Trophoblast cell (in vitro differentiated cells and primary cell): ENCODE measurements at regions not wholly inside any gene's neighbourhood (a gene's known extent, or its start where the extent isn't known, plus 50 kb on each side); places are given as distances from the start of the nearest gene placed in this dataset.

Experiments used
- DNase-seq, 2 donors: peaks; one replicate each; pipeline ENCODE4 v3.0.0-alpha.2; 2016
- H2AFZ ChIP-seq: 2 replicates; pipeline ENCODE4 v1.6.1; 2013; ENCODE audit warnings: low read length, moderate library complexity, mild to moderate bottlenecking; ENCODE audit not compliant: insufficient read depth, poor library complexity
- H2AK5ac ChIP-seq: 2 replicates; pipeline ENCODE4 v1.6.1; 2013; ENCODE audit warnings: mild to moderate bottlenecking, low read length
- H2BK120ac ChIP-seq: 2 replicates; pipeline ENCODE4 v1.6.1; 2013; ENCODE audit warnings: low read length, mild to moderate bottlenecking, moderate library complexity; ENCODE audit not compliant: insufficient read depth, poor library complexity
- H2BK12ac ChIP-seq: 2 replicates; pipeline ENCODE4 v1.6.1; 2013; ENCODE audit warnings: mild to moderate bottlenecking, low read length, moderate library complexity
- H2BK5ac ChIP-seq: 2 replicates; pipeline ENCODE4 v1.6.1; 2013; ENCODE audit warnings: low read length, low read depth, moderate library complexity, mild to moderate bottlenecking; ENCODE audit not compliant: poor library complexity
- H3K14ac ChIP-seq: 2 replicates; pipeline ENCODE4 v1.6.1; 2013; ENCODE audit warnings: mild to moderate bottlenecking, low read length
- H3K18ac ChIP-seq: 2 replicates; pipeline ENCODE4 v1.6.1; 2013; ENCODE audit warnings: mild to moderate bottlenecking, low read length
- H3K23ac ChIP-seq: 2 replicates; pipeline ENCODE4 v1.6.1; 2013; ENCODE audit warnings: low read length
- H3K27ac ChIP-seq: 2 replicates; pipeline ENCODE4 v1.5.1; 2013; ENCODE audit warnings: low read depth, mild to moderate bottlenecking, inconsistent platforms, low read length, moderate library complexity
- H3K27me3 ChIP-seq: 2 replicates; pipeline ENCODE4 v1.6.1; 2013; ENCODE audit warnings: inconsistent platforms, mild to moderate bottlenecking, low read length, moderate library complexity; ENCODE audit not compliant: insufficient read depth
- H3K36me3 ChIP-seq, 2 experiments: 1 replicate in 1 of 2; 2 replicates in 1 of 2; pipeline ENCODE4 v1.6.1; 2013; ENCODE audit warnings: low read length in 2 of 2, mild to moderate bottlenecking in 2 of 2, moderate library complexity in 1 of 2; ENCODE audit not compliant: insufficient read depth in 2 of 2, control insufficient read depth in 1 of 2
- H3K4ac ChIP-seq: 2 replicates; pipeline ENCODE4 v1.6.1; 2013; ENCODE audit warnings: low read depth, mild to moderate bottlenecking, low read length, moderate library complexity
- H3K4me1 ChIP-seq, 2 experiments: 1 replicate in 1 of 2; 2 replicates in 1 of 2; pipeline ENCODE4 v1.6.1; 2013; ENCODE audit warnings: low read length in 2 of 2, mild to moderate bottlenecking in 2 of 2, moderate library complexity in 1 of 2; ENCODE audit not compliant: insufficient read depth in 2 of 2, control insufficient read depth in 1 of 2
- H3K4me2 ChIP-seq: 2 replicates; pipeline ENCODE4 v1.6.1; 2013; ENCODE audit warnings: inconsistent platforms, mild to moderate bottlenecking, low read length, moderate library complexity
- H3K4me3 ChIP-seq: 2 replicates; pipeline ENCODE4 v1.5.1; 2013; ENCODE audit warnings: mild to moderate bottlenecking, low read depth, low read length, inconsistent platforms
- H3K79me1 ChIP-seq: one replicate; pipeline ENCODE4 v1.6.1; 2013; ENCODE audit warnings: low read length
- H3K79me2 ChIP-seq: 2 replicates; pipeline ENCODE4 v1.6.1; 2013; ENCODE audit warnings: low read length, mild to moderate bottlenecking; ENCODE audit not compliant: control insufficient read depth, insufficient read depth, poor library complexity
- H3K9ac ChIP-seq: 2 replicates; pipeline ENCODE4 v1.6.1; 2013; ENCODE audit warnings: mild to moderate bottlenecking, low read length
- H3K9me3 ChIP-seq: 2 replicates; pipeline ENCODE4 v1.6.1; 2013; ENCODE audit warnings: low read depth, mild to moderate bottlenecking, control low read depth, inconsistent platforms, low read length; ENCODE audit not compliant: insufficient read depth
- H4K12ac ChIP-seq: 2 replicates; pipeline ENCODE4 v1.6.1; 2013; ENCODE audit warnings: low read depth, mild to moderate bottlenecking, low read length, moderate library complexity
- H4K8ac ChIP-seq: 2 replicates; pipeline ENCODE4 v1.6.1; 2013; ENCODE audit warnings: low read depth, mild to moderate bottlenecking, low read length, moderate library complexity
- H4K91ac ChIP-seq: one replicate; pipeline ENCODE4 v1.6.1; 2013; ENCODE audit warnings: low read depth, mild to moderate bottlenecking, low read length, moderate library complexity
- WGBS: extraction: QIAGEN DNeasy Blood & Tissue Kit; methylation state at CpG from one replicate; pipeline ENCODE4 v1.1.7; 2013; ENCODE audit warnings: missing lambda C conversion rate; ENCODE audit not compliant: insufficient read length, insufficient coverage; ENCODE audit errors: extremely low coverage; 5-methylcytosine and 5-hydroxymethylcytosine counted together

DNA sequence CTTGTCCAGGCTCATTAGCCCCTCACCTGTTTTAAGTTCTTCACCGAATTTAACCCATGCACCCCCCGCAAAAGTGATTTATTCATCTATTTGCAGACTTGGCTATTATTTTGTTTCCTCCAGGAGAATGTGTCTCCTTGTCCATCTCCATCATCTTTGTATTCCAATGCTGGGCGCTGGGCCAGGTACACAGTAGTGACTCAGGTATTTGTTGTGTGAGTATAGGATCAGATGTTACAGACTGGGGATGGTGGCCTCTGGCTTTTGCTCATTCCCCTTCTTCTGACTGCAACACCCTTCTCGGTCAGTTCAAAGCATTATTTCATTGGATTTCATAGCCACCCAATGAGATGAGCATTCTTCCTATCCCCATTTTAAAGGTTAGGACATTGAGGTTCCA, 408.2 kb downstream of the MN1 start:
- no CpG with 5 or more reads among the region's 4 CpGs for WGBS
- H3K14ac ChIP-seq, result no peak overlapping the region
- no peak overlapping the region for H3K4me3 ChIP-seq
- H3K27ac ChIP-seq, result no peak overlapping the region
- H3K18ac ChIP-seq, result no peak overlapping the region
- no peak overlapping the region for H2BK12ac ChIP-seq
- H3K9ac ChIP-seq, result no peak overlapping the region
- H3K36me3 ChIP-seq, result no peaks in the 10 kb centered on the region
- H3K27me3 ChIP-seq, result no peaks in the 10 kb centered on the region
- no peak overlapping the region for H2BK5ac ChIP-seq
- no peaks in the 10 kb centered on the region for H3K9me3 ChIP-seq
- H3K23ac ChIP-seq, result no peak overlapping the region
- H3K4me2 ChIP-seq, result no peak overlapping the region
- H3K79me1 ChIP-seq, result no peaks in the 10 kb centered on the region
- H3K4ac ChIP-seq, result no peak overlapping the region
- H2AFZ ChIP-seq, result no peak overlapping the region
- no peak overlapping the region for H2BK120ac ChIP-seq
- DNase-seq, result no peak
- no peak overlapping the region for H4K8ac ChIP-seq
- H4K12ac ChIP-seq, result no peak overlapping the region
- H3K79me2 ChIP-seq, result no peaks in the 10 kb centered on the region
- no peak overlapping the region for H4K91ac ChIP-seq
- H2AK5ac ChIP-seq, result no peak overlapping the region
- H3K4me1 ChIP-seq, result peaks cover 0 to 5% of the 10 kb centered on the region in 2 experiments

DNA sequence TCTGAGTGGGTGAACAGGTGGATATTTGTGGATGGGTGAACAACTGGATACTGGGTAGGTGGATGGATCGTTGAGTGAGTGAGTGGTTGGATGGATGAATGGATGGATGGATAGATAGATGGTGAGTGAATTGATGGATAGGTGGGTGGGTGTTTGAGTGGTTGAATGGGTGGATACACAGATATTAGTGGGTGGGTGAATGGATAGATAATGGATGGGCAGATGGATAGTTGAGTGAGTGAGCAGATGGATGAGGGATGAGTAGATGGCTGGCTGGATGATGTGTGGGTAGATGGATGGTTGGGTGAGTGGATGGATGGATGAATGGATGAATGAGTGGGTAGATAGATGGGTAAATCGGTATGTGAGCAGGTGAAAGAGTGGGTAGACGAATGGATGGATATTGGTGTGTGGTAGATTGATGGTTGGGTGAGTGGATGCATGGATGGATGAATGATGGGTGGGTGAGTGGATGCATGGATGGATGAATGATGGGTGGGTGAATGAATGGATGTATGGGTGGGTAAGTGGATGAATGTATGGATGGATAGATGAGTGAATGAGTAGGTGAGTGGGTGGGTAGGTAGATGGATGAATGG, 406.7 kb downstream of the MN1 start:
- H2BK120ac ChIP-seq, result no peak overlapping the region
- H3K4me2 ChIP-seq, result no peak overlapping the region
- H3K79me2 ChIP-seq, result no peaks in the 10 kb centered on the region
- H3K9ac ChIP-seq, result no peak overlapping the region
- no peak overlapping the region for H2AFZ ChIP-seq
- H4K12ac ChIP-seq, result no peak overlapping the region
- H2BK5ac ChIP-seq, result no peak overlapping the region
- H3K9me3 ChIP-seq, result no peaks in the 10 kb centered on the region
- H2AK5ac ChIP-seq, result no peak overlapping the region
- H3K36me3 ChIP-seq, result no peaks in the 10 kb centered on the region
- DNase-seq, result no peak
- H4K8ac ChIP-seq, result no peak overlapping the region
- no peak overlapping the region for H3K18ac ChIP-seq
- no peak overlapping the region for H2BK12ac ChIP-seq
- H3K27me3 ChIP-seq, result no peaks in the 10 kb centered on the region
- H3K79me1 ChIP-seq, result no peaks in the 10 kb centered on the region
- 99% methylated on average over 3 of the region's 3 CpGs for WGBS
- H4K91ac ChIP-seq, result no peak overlapping the region
- H3K14ac ChIP-seq, result no peak overlapping the region
- no peak overlapping the region for H3K27ac ChIP-seq
- no peak overlapping the region for H3K4ac ChIP-seq
- H3K4me1 ChIP-seq, result peaks cover 0 to 2% of the 10 kb centered on the region in 2 experiments
- no peak overlapping the region for H3K4me3 ChIP-seq
- no peak overlapping the region for H3K23ac ChIP-seq

DNA sequence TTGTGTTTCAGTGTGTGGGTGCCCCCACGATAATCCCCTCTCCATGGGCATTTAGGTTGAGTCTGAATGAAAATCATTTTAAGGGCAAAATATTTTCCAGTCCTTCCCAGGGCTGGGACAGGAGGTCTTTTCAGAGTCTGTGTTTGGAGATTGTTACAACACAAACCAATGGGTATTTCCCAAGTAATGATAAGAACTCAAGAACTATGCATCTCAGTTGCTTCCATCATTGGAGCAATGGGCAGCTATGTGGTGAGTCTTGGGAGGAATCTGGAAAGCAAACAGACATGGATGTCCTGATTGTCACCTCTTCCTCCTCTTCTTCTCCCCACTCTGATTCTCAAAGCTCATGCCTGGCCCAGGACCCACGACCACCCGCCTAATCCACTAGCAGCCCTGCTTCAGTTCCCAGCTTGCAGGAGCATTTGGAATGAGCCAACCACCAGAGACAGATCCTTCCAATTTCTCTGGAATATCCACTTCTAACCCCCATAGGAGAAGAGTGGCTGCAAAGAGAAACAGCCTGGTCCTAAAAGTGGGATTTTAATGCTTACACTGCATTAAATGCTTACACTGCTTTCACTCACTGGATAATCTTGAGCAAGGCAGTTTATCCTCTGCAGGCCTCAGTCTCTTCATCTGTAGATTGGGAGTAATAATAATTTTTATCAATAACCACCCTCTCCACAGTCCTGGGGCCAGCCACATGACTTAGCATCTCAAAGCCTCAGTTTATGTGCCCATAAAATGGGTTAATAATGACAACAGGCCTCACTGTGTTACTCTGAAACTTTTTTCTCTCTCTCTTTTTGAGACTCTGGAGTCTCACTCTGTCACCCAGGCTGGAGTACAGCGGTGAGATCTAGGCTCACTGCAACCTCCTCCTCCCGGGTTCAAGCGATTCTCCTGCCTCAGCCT, 404.3 kb downstream of the MN1 start:
- no peak overlapping the region for H3K27ac ChIP-seq
- H3K4ac ChIP-seq, result no peak overlapping the region
- H2BK120ac ChIP-seq, result no peak overlapping the region
- no peak overlapping the region for H3K23ac ChIP-seq
- no peak overlapping the region for H3K14ac ChIP-seq
- no peaks in the 10 kb centered on the region for H3K79me2 ChIP-seq
- no peak overlapping the region for H3K9ac ChIP-seq
- no peak overlapping the region for H3K18ac ChIP-seq
- peak; percentile 43 to 84 for DNase-seq
- no peak overlapping the region for H2AFZ ChIP-seq
- H2BK5ac ChIP-seq, result no peak overlapping the region
- no peaks in the 10 kb centered on the region for H3K79me1 ChIP-seq
- no peaks in the 10 kb centered on the region for H3K9me3 ChIP-seq
- no peak overlapping the region for H4K8ac ChIP-seq
- no peak overlapping the region for H3K4me2 ChIP-seq
- H4K12ac ChIP-seq, result no peak overlapping the region
- H2AK5ac ChIP-seq, result no peak overlapping the region
- no peaks in the 10 kb centered on the region for H3K36me3 ChIP-seq
- no peaks in the 10 kb centered on the region for H3K27me3 ChIP-seq
- no peaks in the 10 kb centered on the region for H3K4me1 ChIP-seq
- no CpG with 5 or more reads among the region's 6 CpGs for WGBS
- no peak overlapping the region for H4K91ac ChIP-seq
- H3K4me3 ChIP-seq, result no peak overlapping the region
- H2BK12ac ChIP-seq, result no peak overlapping the region

GRCh38 chr22:27397954-27398342, 403.6 kb downstream of the MN1 start:
- no peak overlapping the region for H3K4me3 ChIP-seq
- H3K4me2 ChIP-seq, result no peak overlapping the region
- H3K4me1 ChIP-seq, result no peaks in the 10 kb centered on the region
- H3K79me2 ChIP-seq, result no peaks in the 10 kb centered on the region
- H3K4ac ChIP-seq, result no peak overlapping the region
- H4K12ac ChIP-seq, result no peak overlapping the region
- H3K23ac ChIP-seq, result no peak overlapping the region
- no peak overlapping the region for H3K14ac ChIP-seq
- WGBS, result no CpG with 5 or more reads among the region's 13 CpGs
- no peak overlapping the region for H4K8ac ChIP-seq
- no peak overlapping the region for H2BK120ac ChIP-seq
- H3K9ac ChIP-seq, result no peak overlapping the region
- H2BK12ac ChIP-seq, result no peak overlapping the region
- no peak overlapping the region for H4K91ac ChIP-seq
- DNase-seq, result peak; percentile 59 to 80
- H3K18ac ChIP-seq, result no peak overlapping the region
- no peaks in the 10 kb centered on the region for H3K36me3 ChIP-seq
- no peak overlapping the region for H2AK5ac ChIP-seq
- no peaks in the 10 kb centered on the region for H3K79me1 ChIP-seq
- no peaks in the 10 kb centered on the region for H3K9me3 ChIP-seq
- no peaks in the 10 kb centered on the region for H3K27me3 ChIP-seq
- no peak overlapping the region for H2AFZ ChIP-seq
- no peak overlapping the region for H3K27ac ChIP-seq
- H2BK5ac ChIP-seq, result no peak overlapping the region
